ENCODE measurements at regions not wholly inside any gene's neighbourhood (a gene's known extent, or its start where the extent isn't known, plus 50 kb on each side); places are given as distances from the start of the nearest gene placed in this dataset.

- TF ChIP-seq ZNF121 (tag by site-specific recombination; IDR thresholded peaks at IDR 0.05) (no peak), CTCF (tag by site-specific recombination; IDR thresholded peaks at IDR 0.05) (no peak), ZFP41 (tag by site-specific recombination; IDR thresholded peaks at IDR 0.05; ENCODE audit: borderline replicate concordance) (no peak), ZBTB21 (tag by site-specific recombination; IDR thresholded peaks at IDR 0.05) (no peak), ZNF146 (tag by site-specific recombination; IDR thresholded peaks at IDR 0.05) (no peak), PRDM1 (tag by site-specific recombination; IDR thresholded peaks at IDR 0.05) (no peak), ZNF292 (tag by site-specific recombination; IDR thresholded peaks at IDR 0.05; ENCODE audit: borderline replicate concordance, low read depth) (no peak), ZBTB11 (tag by site-specific recombination; conservative IDR thresholded peaks at IDR 0.05; ENCODE audit: low read depth) (no peak), ZNF530 (tag by site-specific recombination; IDR thresholded peaks at IDR 0.05; ENCODE audit: low read depth) (no peak), YY1 (tag by site-specific recombination; IDR thresholded peaks at IDR 0.05) (no peak), ZNF639 (tag by site-specific recombination; IDR thresholded peaks at IDR 0.05) (no peak)
Observed at GRCh38 chr14:97361181-97361580, 564.0 kb downstream of the VRK1 start.
